ENCODE measurements at regions not wholly inside any gene's neighbourhood (a gene's known extent, or its start where the extent isn't known, plus 50 kb on each side); places are given as distances from the start of the nearest gene placed in this dataset.
"Not testable (repeated sequence)": the region's sequence is repeated elsewhere in the genome, so short reads cannot be mapped to it uniquely, and the experiment has no call there.

- Mint-ChIP-seq H3K36me3 (no peaks in the 10 kb centered on the region), H3K4me1 (no peaks in the 10 kb centered on the region), H3K9me3 (peaks cover 0 to 5% (median 0%) of the 10 kb centered on the region in 3 donors), H3K27me3 (peaks cover 2 to 3% of the 10 kb centered on the region in 2 donors), H3K4me3 (no peak overlapping the region), H3K27ac (no peak overlapping the region)
- no peak for DNase-seq
- Histone ChIP-seq H3K27me3 (replicated peaks in 1 of 2; ENCODE audit: control insufficient read depth in 2 of 2, extremely low read depth in 1 of 2, insufficient read depth in 2 of 2, low read length in 1 of 2) (no peaks in the 10 kb centered on the region), H3K4me1 (ENCODE audit: control insufficient read depth in 1 of 2, extremely low read depth in 1 of 2, insufficient read depth in 2 of 2, low read length in 2 of 2) (no peaks in the 10 kb centered on the region), H3K4me3 (ENCODE audit: control insufficient read depth in 1 of 2, extremely low read depth in 1 of 2, low read length in 1 of 2) (no peak overlapping the region), H3K9me3 (no peaks in the 10 kb centered on the region), H3K27ac (ENCODE audit: low read length) (no peak overlapping the region), H3K36me3 (ENCODE audit: control insufficient read depth in 2 of 2, extremely low read depth in 1 of 2, insufficient read depth in 1 of 2, low read length in 1 of 2) (no peaks in the 10 kb centered on the region)
- CTCF ChIA-PET = no interaction called here
- POLR2A ChIA-PET = no interaction called here
- WGBS (ENCODE audit: insufficient coverage) = no CpG with 5 or more reads among the region's 2 CpGs
- ATAC-seq (replicated peaks in 1 of 4) = no peak
These were observed 204.1 kb upstream of the CENPE start for GRCh38 chr4:103402198-103402597.

GRCh38 chr4:103400405-103400804 lies 202.3 kb upstream of the CENPE start:
- H3K4me3 ChIP-seq (ENCODE audit: control insufficient read depth in 1 of 2, extremely low read depth in 1 of 2, low read length in 1 of 2) = no peak overlapping the region
- ATAC-seq (replicated peaks in 1 of 4) (no peak), DNase-seq (no peak)
- H3K36me3 ChIP-seq (ENCODE audit: control insufficient read depth in 2 of 2, extremely low read depth in 1 of 2, insufficient read depth in 1 of 2, low read length in 1 of 2) = no peaks in the 10 kb centered on the region
- ChIA-PET POLR2A (no interaction called here), CTCF (no interaction called here)
- Mint-ChIP-seq H3K27me3 (peaks cover 0 to 2% of the 10 kb centered on the region in 2 donors), H3K36me3 (no peaks in the 10 kb centered on the region), H3K4me3 (no peak overlapping the region), H3K27ac (no peak overlapping the region), H3K4me1 (no peaks in the 10 kb centered on the region), H3K9me3 (peaks cover 0 to 11% (median 4%) of the 10 kb centered on the region in 3 donors)
- no peak overlapping the region for H3K27ac ChIP-seq (ENCODE audit: low read length)
- WGBS (ENCODE audit: insufficient coverage) = no CpG with 5 or more reads among the region's 1 CpG
- no peaks in the 10 kb centered on the region for H3K9me3 ChIP-seq
- no peaks in the 10 kb centered on the region for H3K4me1 ChIP-seq (ENCODE audit: control insufficient read depth in 1 of 2, extremely low read depth in 1 of 2, insufficient read depth in 2 of 2, low read length in 2 of 2)
- no peaks in the 10 kb centered on the region for H3K27me3 ChIP-seq (replicated peaks in 1 of 2; ENCODE audit: control insufficient read depth in 2 of 2, extremely low read depth in 1 of 2, insufficient read depth in 2 of 2, low read length in 1 of 2)

GRCh38 chr4:103397541-103397940 lies 199.4 kb upstream of the CENPE start:
- H3K36me3 Mint-ChIP-seq = no peaks in the 10 kb centered on the region
- Histone ChIP-seq H3K4me1 (ENCODE audit: control insufficient read depth in 1 of 2, extremely low read depth in 1 of 2, insufficient read depth in 2 of 2, low read length in 2 of 2) (no peaks in the 10 kb centered on the region), H3K4me3 (ENCODE audit: control insufficient read depth in 1 of 2, extremely low read depth in 1 of 2, low read length in 1 of 2) (no peak overlapping the region), H3K36me3 (ENCODE audit: control insufficient read depth in 2 of 2, extremely low read depth in 1 of 2, insufficient read depth in 1 of 2, low read length in 1 of 2) (no peaks in the 10 kb centered on the region), H3K9me3 (no peaks in the 10 kb centered on the region), H3K27me3 (replicated peaks in 1 of 2; ENCODE audit: control insufficient read depth in 2 of 2, extremely low read depth in 1 of 2, insufficient read depth in 2 of 2, low read length in 1 of 2) (no peaks in the 10 kb centered on the region), H3K27ac (ENCODE audit: low read length) (no peak overlapping the region)
- POLR2A ChIA-PET = no interaction called here
- H3K4me3 Mint-ChIP-seq = no peak overlapping the region
- no CpG with 5 or more reads among the region's 1 CpG for WGBS (ENCODE audit: insufficient coverage)
- ATAC-seq (replicated peaks in 1 of 4) = no peak
- H3K9me3 Mint-ChIP-seq = peaks cover 4 to 15% (median 4%) of the 10 kb centered on the region in 3 donors
- peaks cover 0 to 2% of the 10 kb centered on the region in 2 donors for H3K27me3 Mint-ChIP-seq
- CTCF ChIA-PET = no interaction called here
- no peak for DNase-seq
- H3K27ac Mint-ChIP-seq = no peak overlapping the region
- no peaks in the 10 kb centered on the region for H3K4me1 Mint-ChIP-seq

GRCh38 chr4:103387508-103388011 lies 189.4 kb upstream of the CENPE start:
- H3K9me3 ChIP-seq; H3K36me3 ChIP-seq (ENCODE audit: control insufficient read depth in 2 of 2, extremely low read depth in 1 of 2, insufficient read depth in 1 of 2, low read length in 1 of 2); DNase-seq; H3K27me3 ChIP-seq (replicated peaks in 1 of 2; ENCODE audit: control insufficient read depth in 2 of 2, extremely low read depth in 1 of 2, insufficient read depth in 2 of 2, low read length in 1 of 2); POLR2A ChIA-PET; H3K4me3 Mint-ChIP-seq; H3K4me1 ChIP-seq (ENCODE audit: control insufficient read depth in 1 of 2, extremely low read depth in 1 of 2, insufficient read depth in 2 of 2, low read length in 2 of 2); H3K27me3 Mint-ChIP-seq; H3K27ac Mint-ChIP-seq; ATAC-seq (replicated peaks in 1 of 4); H3K27ac ChIP-seq (ENCODE audit: low read length); H3K36me3 Mint-ChIP-seq; H3K4me1 Mint-ChIP-seq; H3K4me3 ChIP-seq (ENCODE audit: control insufficient read depth in 1 of 2, extremely low read depth in 1 of 2, low read length in 1 of 2): not testable (repeated sequence)
- no CpG with 5 or more reads among the region's 1 CpG for WGBS (ENCODE audit: insufficient coverage)
- H3K9me3 Mint-ChIP-seq = peaks cover 11 to 19% (median 19%) of the 10 kb centered on the region in 3 donors
- CTCF ChIA-PET = interaction anchor here in 1 of 2 donors (0.6 kb wide), 1 partner anchor 534 kb away, joined by 3 read pairs; no protein-coding TSS in a partner anchor

- WGBS (ENCODE audit: insufficient coverage) = 66% methylated on average over 2 of the region's 2 CpGs
- H3K27me3 Mint-ChIP-seq; H3K4me1 Mint-ChIP-seq; H3K9me3 ChIP-seq; H3K36me3 ChIP-seq (ENCODE audit: control insufficient read depth in 2 of 2, extremely low read depth in 1 of 2, insufficient read depth in 1 of 2, low read length in 1 of 2); ATAC-seq (replicated peaks in 1 of 4); CTCF ChIA-PET; H3K36me3 Mint-ChIP-seq; H3K4me1 ChIP-seq (ENCODE audit: control insufficient read depth in 1 of 2, extremely low read depth in 1 of 2, insufficient read depth in 2 of 2, low read length in 2 of 2); H3K27me3 ChIP-seq (replicated peaks in 1 of 2; ENCODE audit: control insufficient read depth in 2 of 2, extremely low read depth in 1 of 2, insufficient read depth in 2 of 2, low read length in 1 of 2); H3K27ac ChIP-seq (ENCODE audit: low read length); DNase-seq; H3K27ac Mint-ChIP-seq; H3K4me3 Mint-ChIP-seq; H3K4me3 ChIP-seq (ENCODE audit: control insufficient read depth in 1 of 2, extremely low read depth in 1 of 2, low read length in 1 of 2); POLR2A ChIA-PET: not testable (repeated sequence)
- peaks cover 19 to 24% (median 24%) of the 10 kb centered on the region in 3 donors for H3K9me3 Mint-ChIP-seq
These were observed 187.4 kb upstream of the CENPE start for GRCh38 chr4:103385565-103385964.

- no peaks in the 10 kb centered on the region for H3K27me3 ChIP-seq (replicated peaks in 1 of 2; ENCODE audit: control insufficient read depth in 2 of 2, extremely low read depth in 1 of 2, insufficient read depth in 2 of 2, low read length in 1 of 2)
- Mint-ChIP-seq H3K27ac (no peak overlapping the region), H3K27me3 (no peaks in the 10 kb centered on the region), H3K4me1 (no peaks in the 10 kb centered on the region), H3K4me3 (no peak overlapping the region), H3K36me3 (no peaks in the 10 kb centered on the region), H3K9me3 (peaks cover 0 to 3% (median 0%) of the 10 kb centered on the region in 3 donors)
- no peaks in the 10 kb centered on the region for H3K36me3 ChIP-seq (ENCODE audit: control insufficient read depth in 2 of 2, extremely low read depth in 1 of 2, insufficient read depth in 1 of 2, low read length in 1 of 2)
- DNase-seq (no peak), ATAC-seq (replicated peaks in 1 of 4) (no peak)
- H3K4me3 ChIP-seq (ENCODE audit: control insufficient read depth in 1 of 2, extremely low read depth in 1 of 2, low read length in 1 of 2) = no peak overlapping the region
- ChIA-PET POLR2A (no interaction called here), CTCF (no interaction called here)
- WGBS (ENCODE audit: insufficient coverage) = 87% methylated on average over 4 of the region's 4 CpGs
- H3K27ac ChIP-seq (ENCODE audit: low read length) = no peak overlapping the region
- H3K4me1 ChIP-seq (ENCODE audit: control insufficient read depth in 1 of 2, extremely low read depth in 1 of 2, insufficient read depth in 2 of 2, low read length in 2 of 2) = no peaks in the 10 kb centered on the region
- H3K9me3 ChIP-seq = no peaks in the 10 kb centered on the region
These were observed 177.1 kb upstream of the CENPE start for GRCh38 chr4:103375278-103375677.

- H3K27me3 ChIP-seq (replicated peaks in 1 of 2; ENCODE audit: control insufficient read depth in 2 of 2, extremely low read depth in 1 of 2, insufficient read depth in 2 of 2, low read length in 1 of 2) = no peaks in the 10 kb centered on the region
- H3K9me3 ChIP-seq = no peaks in the 10 kb centered on the region
- no peaks in the 10 kb centered on the region for H3K4me1 Mint-ChIP-seq
- H3K4me1 ChIP-seq (ENCODE audit: control insufficient read depth in 1 of 2, extremely low read depth in 1 of 2, insufficient read depth in 2 of 2, low read length in 2 of 2) = no peaks in the 10 kb centered on the region
- H3K27ac Mint-ChIP-seq = no peak overlapping the region
- H3K4me3 ChIP-seq (ENCODE audit: control insufficient read depth in 1 of 2, extremely low read depth in 1 of 2, low read length in 1 of 2) = no peak overlapping the region
- no peaks in the 10 kb centered on the region for H3K27me3 Mint-ChIP-seq
- no peaks in the 10 kb centered on the region for H3K36me3 ChIP-seq (ENCODE audit: control insufficient read depth in 2 of 2, extremely low read depth in 1 of 2, insufficient read depth in 1 of 2, low read length in 1 of 2)
- whole genome bisulfite sequencing (ENCODE audit: insufficient coverage) = no CpG with 5 or more reads among the region's 2 CpGs
- no peaks in the 10 kb centered on the region for H3K36me3 Mint-ChIP-seq
- ATAC-seq (replicated peaks in 1 of 4) (no peak), DNase-seq (no peak)
- H3K27ac ChIP-seq (ENCODE audit: low read length) = no peak overlapping the region
- no peak overlapping the region for H3K4me3 Mint-ChIP-seq
- ChIA-PET POLR2A (no interaction called here), CTCF (no interaction called here)
- H3K9me3 Mint-ChIP-seq = no peaks in the 10 kb centered on the region
These were observed 176.6 kb upstream of the CENPE start for GRCh38 chr4:103374758-103375157.

Data from T-cell (primary cell).